Activated naive CD4-positive, alpha-beta T cell treated with anti-CD3 and anti-CD28 coated beads for 36 hours (primary cell): ENCODE measurements at regions not wholly inside any gene's neighbourhood (a gene's known extent, or its start where the extent isn't known, plus 50 kb on each side); places are given as distances from the start of the nearest gene placed in this dataset.
"Not testable (repeated sequence)": the region's sequence is repeated elsewhere in the genome, so short reads cannot be mapped to it uniquely, and the experiment has no call there.

ENCODE experiments used
- CTCF ChIA-PET: fragments of 350-600 bp; sonication (Branson Sonifier 250); formaldehyde crosslinking; loops from one replicate; lab custom pipeline; 2021; ENCODE audit warnings: antibody characterized with exemption; lab: Charles Lee
- DNase-seq: peaks from one replicate; pipeline ENCODE4 v3.0.0-alpha.2; 2020
- H3K27ac Mint-ChIP-seq: one replicate; pipeline ENCODE4 v1.8.0; 2021; ENCODE audit warnings: mild to moderate bottlenecking, mixed read lengths
- H3K27me3 Mint-ChIP-seq: one replicate; pipeline ENCODE4 v1.8.0; 2021; ENCODE audit warnings: low read depth, mixed read lengths
- H3K36me3 Mint-ChIP-seq: one replicate; pipeline ENCODE4 v1.8.0; 2021; ENCODE audit warnings: low read depth, mixed read lengths
- H3K4me1 Mint-ChIP-seq: one replicate; pipeline ENCODE4 v1.8.0; 2021; ENCODE audit warnings: low read depth, mixed read lengths
- H3K4me3 Mint-ChIP-seq: one replicate; pipeline ENCODE4 v1.8.0; 2021; ENCODE audit warnings: mild to moderate bottlenecking, moderate library complexity, mixed read lengths
- H3K9me3 Mint-ChIP-seq: one replicate; pipeline ENCODE4 v1.8.0; 2021; ENCODE audit warnings: mixed read lengths
- intact Hi-C: fragments of 100-400 bp; cut with micrococcal nuclease; formaldehyde crosslinking; loops from one replicate; pipeline ENCODE4 v1.15.1; 2023

GRCh38 chr7:137146012-137146455 is 197.5 kb downstream of the PTN start:
- no peak overlapping the region for H3K27ac Mint-ChIP-seq

GRCh38 chr7:137142376-137142775 is 201.2 kb downstream of the PTN start:
- CTCF ChIA-PET: no interaction called here
- Mint-ChIP-seq H3K27ac (no peak overlapping the region), H3K9me3 (peaks cover 11% of the 10 kb centered on the region), H3K36me3 (no peaks in the 10 kb centered on the region), H3K27me3 (no peaks in the 10 kb centered on the region), H3K4me3 (no peak overlapping the region), H3K4me1 (no peaks in the 10 kb centered on the region)
- intact Hi-C loops: no loop called here
- DNase-seq: no peak

More at GRCh38 chr7:137146012-137146455, 197.5 kb downstream of the PTN start:
- CTCF ChIA-PET: no interaction called here
- Mint-ChIP-seq H3K4me1 (no peaks in the 10 kb centered on the region), H3K9me3 (peaks cover 7% of the 10 kb centered on the region), H3K27me3 (no peaks in the 10 kb centered on the region), H3K36me3 (no peaks in the 10 kb centered on the region), H3K4me3 (no peak overlapping the region)
- intact Hi-C loops: no loop called here
- DNase-seq: no peak

GRCh38 chr7:137135654-137136350 is 207.7 kb downstream of the PTN start:
- peaks cover 12% of the 10 kb centered on the region for H3K9me3 Mint-ChIP-seq
- CTCF ChIA-PET: no interaction called here
- no peak for DNase-seq
- intact Hi-C loops: no loop called here
- no peak overlapping the region for H3K27ac Mint-ChIP-seq
- H3K4me3 Mint-ChIP-seq: no peak overlapping the region
- H3K4me1 Mint-ChIP-seq: no peaks in the 10 kb centered on the region
- H3K36me3 Mint-ChIP-seq: no peaks in the 10 kb centered on the region
- no peaks in the 10 kb centered on the region for H3K27me3 Mint-ChIP-seq

GRCh38 chr7:137130751-137131158 is 212.8 kb downstream of the PTN start:
- CTCF ChIA-PET: no interaction called here
- Mint-ChIP-seq H3K4me1 (no peaks in the 10 kb centered on the region), H3K9me3 (peaks cover 9% of the 10 kb centered on the region), H3K27ac (no peak overlapping the region), H3K4me3 (no peak overlapping the region), H3K36me3 (no peaks in the 10 kb centered on the region), H3K27me3 (no peaks in the 10 kb centered on the region)
- intact Hi-C loops: no loop called here
- no peak for DNase-seq

- Mint-ChIP-seq H3K9me3 (peaks cover 9% of the 10 kb centered on the region), H3K27me3 (no peaks in the 10 kb centered on the region), H3K4me1 (no peaks in the 10 kb centered on the region), H3K27ac (no peak overlapping the region), H3K4me3 (no peak overlapping the region), H3K36me3 (no peaks in the 10 kb centered on the region)
- DNase-seq: no peak
- intact Hi-C loops: no loop called here
- CTCF ChIA-PET: no interaction called here
Observed at GRCh38 chr7:137129025-137129424, 214.5 kb downstream of the PTN start.

GRCh38 chr7:137127806-137128205 is 215.7 kb downstream of the PTN start:
- Mint-ChIP-seq H3K9me3 (peaks cover 5% of the 10 kb centered on the region), H3K27me3 (no peaks in the 10 kb centered on the region), H3K27ac (no peak overlapping the region), H3K36me3 (no peaks in the 10 kb centered on the region), H3K4me1 (no peaks in the 10 kb centered on the region), H3K4me3 (no peak overlapping the region)
- CTCF ChIA-PET: no interaction called here
- no peak for DNase-seq
- intact Hi-C loops: no loop called here

GRCh38 chr7:137127058-137127457 is 216.5 kb downstream of the PTN start:
- Mint-ChIP-seq H3K4me1 (no peaks in the 10 kb centered on the region), H3K9me3 (peaks cover 5% of the 10 kb centered on the region), H3K4me3 (no peak overlapping the region), H3K27me3 (no peaks in the 10 kb centered on the region), H3K27ac (no peak overlapping the region), H3K36me3 (no peaks in the 10 kb centered on the region)
- CTCF ChIA-PET: no interaction called here
- no peak for DNase-seq
- intact Hi-C loops: no loop called here

GRCh38 chr7:137122145-137122544 is 221.4 kb downstream of the PTN start:
- no peaks in the 10 kb centered on the region for H3K36me3 Mint-ChIP-seq
- DNase-seq: no peak
- no peaks in the 10 kb centered on the region for H3K9me3 Mint-ChIP-seq
- intact Hi-C loops: no loop called here
- H3K27ac Mint-ChIP-seq: no peak overlapping the region
- no peaks in the 10 kb centered on the region for H3K4me1 Mint-ChIP-seq
- H3K4me3 Mint-ChIP-seq: no peak overlapping the region
- no peaks in the 10 kb centered on the region for H3K27me3 Mint-ChIP-seq
- CTCF ChIA-PET: no interaction called here

GRCh38 chr7:137120690-137121089 is 222.8 kb downstream of the PTN start:
- DNase-seq: no peak
- intact Hi-C loops: no loop called here
- Mint-ChIP-seq H3K9me3 (no peaks in the 10 kb centered on the region), H3K4me3 (no peak overlapping the region), H3K4me1 (no peaks in the 10 kb centered on the region), H3K27ac (no peak overlapping the region), H3K36me3 (no peaks in the 10 kb centered on the region), H3K27me3 (no peaks in the 10 kb centered on the region)
- CTCF ChIA-PET: no interaction called here

- intact Hi-C loops: no loop called here
- peaks cover 10% of the 10 kb centered on the region for H3K9me3 Mint-ChIP-seq
- H3K36me3 Mint-ChIP-seq: no peaks in the 10 kb centered on the region
- no peak overlapping the region for H3K27ac Mint-ChIP-seq
- CTCF ChIA-PET: no interaction called here
- DNase-seq: no peak
- no peaks in the 10 kb centered on the region for H3K4me1 Mint-ChIP-seq
- H3K4me3 Mint-ChIP-seq: no peak overlapping the region
- no peaks in the 10 kb centered on the region for H3K27me3 Mint-ChIP-seq
Observed at GRCh38 chr7:137110535-137110934, 233.0 kb downstream of the PTN start.

GRCh38 chr7:137110091-137110509 is 233.4 kb downstream of the PTN start:
- intact Hi-C loops: no loop called here
- H3K4me1 Mint-ChIP-seq: no peaks in the 10 kb centered on the region

GRCh38 chr7:137107802-137108201 is 235.7 kb downstream of the PTN start:
- H3K27me3 Mint-ChIP-seq, CTCF ChIA-PET, DNase-seq, H3K27ac Mint-ChIP-seq, H3K4me1 Mint-ChIP-seq, intact Hi-C loops, H3K4me3 Mint-ChIP-seq, H3K36me3 Mint-ChIP-seq: not testable (repeated sequence)
- H3K9me3 Mint-ChIP-seq: peaks cover 16% of the 10 kb centered on the region

More at GRCh38 chr7:137110091-137110509, 233.4 kb downstream of the PTN start:
- Mint-ChIP-seq H3K36me3 (no peaks in the 10 kb centered on the region), H3K9me3 (peaks cover 14% of the 10 kb centered on the region), H3K27ac (no peak overlapping the region), H3K4me3 (no peak overlapping the region), H3K27me3 (no peaks in the 10 kb centered on the region)
- CTCF ChIA-PET: no interaction called here
- DNase-seq: no peak

GRCh38 chr7:137103526-137103925 is 235.1 kb downstream of the CHRM2 start:
- H3K4me3 Mint-ChIP-seq, H3K36me3 Mint-ChIP-seq, H3K27me3 Mint-ChIP-seq, intact Hi-C loops, H3K4me1 Mint-ChIP-seq, H3K27ac Mint-ChIP-seq, DNase-seq, CTCF ChIA-PET: not testable (repeated sequence)
- H3K9me3 Mint-ChIP-seq: peaks cover 12% of the 10 kb centered on the region
